ENCODE measurements at regions not wholly inside any gene's neighbourhood (a gene's known extent, or its start where the extent isn't known, plus 50 kb on each side); places are given as distances from the start of the nearest gene placed in this dataset.
A peak's percentile ranks its signal among the peaks of the same experiment; 100 is the strongest.

GRCh38 chr9:89774858-89775370 lies 170.1 kb downstream of the GADD45G start:
- DNase-seq: no peak

- no peak for DNase-seq
Measured at GRCh38 chr9:89775641-89776040, 170.8 kb downstream of the GADD45G start.

GRCh38 chr9:89776795-89777525 lies 172.1 kb downstream of the GADD45G start:
- DNase-seq: no peak

GRCh38 chr9:89777544-89777943 lies 172.7 kb downstream of the GADD45G start:
- DNase-seq: no peak

GRCh38 chr9:89778100-89779090 lies 173.6 kb downstream of the GADD45G start:
- DNase-seq: no peak

GRCh38 chr9:89779405-89780203 lies 174.8 kb downstream of the GADD45G start:
- DNase-seq: no peak

- no peak for DNase-seq
Measured at GRCh38 chr9:89780959-89781358, 176.1 kb downstream of the GADD45G start.

GRCh38 chr9:89781838-89782540 lies 177.2 kb downstream of the GADD45G start:
- DNase-seq: no peak

- DNase-seq: no peak
Measured at GRCh38 chr9:89786655-89787054, 181.8 kb downstream of the GADD45G start.

- no peak for DNase-seq
Measured at GRCh38 chr9:89787595-89787994, 182.8 kb downstream of the GADD45G start.

GRCh38 chr9:89788434-89788833 lies 183.6 kb downstream of the GADD45G start:
- no peak for DNase-seq

- DNase-seq: no peak
Measured at GRCh38 chr9:89789922-89790510, 185.2 kb downstream of the GADD45G start.

- DNase-seq: no peak
Measured at GRCh38 chr9:89790542-89791109, 185.8 kb downstream of the GADD45G start.

GRCh38 chr9:89791754-89792153 lies 186.9 kb downstream of the GADD45G start:
- peak; percentile 55 for DNase-seq

- DNase-seq: no peak
Measured at GRCh38 chr9:89792189-89793123, 187.6 kb downstream of the GADD45G start.

GRCh38 chr9:89793124-89793495 lies 188.3 kb downstream of the GADD45G start:
- no peak for DNase-seq

GRCh38 chr9:89793551-89793950 lies 188.7 kb downstream of the GADD45G start:
- no peak for DNase-seq

- DNase-seq: no peak
Measured at GRCh38 chr9:89794918-89795317, 190.1 kb downstream of the GADD45G start.

- no peak for DNase-seq
Measured at GRCh38 chr9:89795538-89796195, 190.9 kb downstream of the GADD45G start.

GRCh38 chr9:89796606-89797005 lies 191.8 kb downstream of the GADD45G start:
- DNase-seq: no peak

Measured in NCI-H82 (cell line).